ENCODE measurements at regions not wholly inside any gene's neighbourhood (a gene's known extent, or its start where the extent isn't known, plus 50 kb on each side); places are given as distances from the start of the nearest gene placed in this dataset.

DNA sequence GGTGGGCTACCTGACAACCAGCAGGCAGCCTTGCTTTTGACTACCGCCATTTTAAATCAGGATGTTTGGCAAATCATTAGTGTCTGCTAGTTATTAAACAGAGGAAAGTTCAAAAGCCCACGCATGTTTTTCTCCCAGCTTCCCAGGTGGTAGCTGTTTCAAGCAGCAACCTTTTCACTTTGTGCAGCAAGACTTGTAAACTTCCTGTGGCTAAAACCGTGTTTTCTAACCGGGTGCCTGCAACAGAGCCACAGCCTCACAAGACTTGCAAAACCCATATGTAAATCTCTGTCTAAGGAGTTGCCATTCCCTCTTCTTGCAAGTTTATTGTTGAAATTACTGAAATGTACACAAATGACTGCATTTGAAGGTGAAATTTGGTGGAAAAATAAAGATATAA lies 633.1 kb downstream of the BCL11A start:
- Histone ChIP-seq H3K27me3 (ENCODE audit: low read length) (no peaks in the 10 kb centered on the region), H2AFZ (ENCODE audit: low read depth, low read length, severe bottlenecking) (no peak overlapping the region), H3K79me2 (ENCODE audit: insufficient read depth, low read length) (no peaks in the 10 kb centered on the region), H3K4me3 (ENCODE audit: insufficient read depth, low read length, poor library complexity, severe bottlenecking) (no peak overlapping the region), H3F3A (ENCODE audit: insufficient read depth) (no peaks in the 10 kb centered on the region), H3K9ac (ENCODE audit: low read length) (no peak overlapping the region), H3K27ac (ENCODE audit: low read depth, low read length) (no peak overlapping the region), H3K9me2 (replicated peaks; ENCODE audit: insufficient read depth, low read length) (no peaks in the 10 kb centered on the region), H3K36me3 (ENCODE audit: low read length) (no peaks in the 10 kb centered on the region), H3K4me2 (ENCODE audit: low read depth, low read length, poor library complexity, severe bottlenecking) (no peak overlapping the region), H4K20me1 (ENCODE audit: low read depth, low read length) (no peaks in the 10 kb centered on the region), H3K9me3 (ENCODE audit: insufficient read depth, low read length) (no peaks in the 10 kb centered on the region)
- TF ChIP-seq EZH2phosphoT487 (conservative IDR thresholded peaks at IDR 0.05; ENCODE audit: low read length) = no peak
- TF ChIP-seq, protein P1, sequence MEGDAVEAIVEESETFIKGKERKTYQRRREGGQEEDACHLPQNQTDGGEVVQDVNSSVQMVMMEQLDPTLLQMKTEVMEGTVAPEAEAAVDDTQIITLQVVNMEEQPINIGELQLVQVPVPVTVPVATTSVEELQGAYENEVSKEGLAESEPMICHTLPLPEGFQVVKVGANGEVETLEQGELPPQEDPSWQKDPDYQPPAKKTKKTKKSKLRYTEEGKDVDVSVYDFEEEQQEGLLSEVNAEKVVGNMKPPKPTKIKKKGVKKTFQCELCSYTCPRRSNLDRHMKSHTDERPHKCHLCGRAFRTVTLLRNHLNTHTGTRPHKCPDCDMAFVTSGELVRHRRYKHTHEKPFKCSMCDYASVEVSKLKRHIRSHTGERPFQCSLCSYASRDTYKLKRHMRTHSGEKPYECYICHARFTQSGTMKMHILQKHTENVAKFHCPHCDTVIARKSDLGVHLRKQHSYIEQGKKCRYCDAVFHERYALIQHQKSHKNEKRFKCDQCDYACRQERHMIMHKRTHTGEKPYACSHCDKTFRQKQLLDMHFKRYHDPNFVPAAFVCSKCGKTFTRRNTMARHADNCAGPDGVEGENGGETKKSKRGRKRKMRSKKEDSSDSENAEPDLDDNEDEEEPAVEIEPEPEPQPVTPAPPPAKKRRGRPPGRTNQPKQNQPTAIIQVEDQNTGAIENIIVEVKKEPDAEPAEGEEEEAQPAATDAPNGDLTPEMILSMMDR (IDR thresholded peaks at IDR 0.05; ENCODE audit: insufficient read depth, low read length, poor library complexity, severe bottlenecking) = no peak

DNA sequence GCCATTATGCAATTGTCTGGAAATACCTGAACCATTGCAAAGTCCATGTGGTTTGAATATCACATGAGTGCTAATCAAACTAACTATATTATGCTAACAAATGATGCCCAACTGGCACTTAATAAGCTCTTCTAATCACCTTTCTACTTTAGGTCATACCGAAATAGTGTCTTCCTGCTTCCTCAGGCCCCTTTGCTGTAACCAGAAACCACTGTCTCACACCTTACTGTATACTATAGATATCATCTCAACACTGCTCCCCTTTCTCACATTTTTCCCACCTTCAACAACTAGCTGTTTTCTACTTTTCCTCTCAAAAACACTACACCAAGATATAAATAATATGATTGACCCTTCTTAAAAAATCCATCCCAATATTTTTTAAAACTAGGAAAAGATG lies 633.9 kb downstream of the BCL11A start:
- Histone ChIP-seq H3K36me3 (ENCODE audit: low read length) (no peaks in the 10 kb centered on the region), H3K9ac (ENCODE audit: low read length) (no peak overlapping the region), H4K20me1 (ENCODE audit: low read depth, low read length) (no peaks in the 10 kb centered on the region), H3K27ac (ENCODE audit: low read depth, low read length) (no peak overlapping the region), H3K4me3 (ENCODE audit: insufficient read depth, low read length, poor library complexity, severe bottlenecking) (no peak overlapping the region), H3K9me3 (ENCODE audit: insufficient read depth, low read length) (no peaks in the 10 kb centered on the region), H2AFZ (ENCODE audit: low read depth, low read length, severe bottlenecking) (no peak overlapping the region), H3K79me2 (ENCODE audit: insufficient read depth, low read length) (no peaks in the 10 kb centered on the region), H3K9me2 (replicated peaks; ENCODE audit: insufficient read depth, low read length) (no peaks in the 10 kb centered on the region), H3F3A (ENCODE audit: insufficient read depth) (no peaks in the 10 kb centered on the region), H3K27me3 (ENCODE audit: low read length) (no peaks in the 10 kb centered on the region), H3K4me2 (ENCODE audit: low read depth, low read length, poor library complexity, severe bottlenecking) (no peak overlapping the region)
- no peak for TF ChIP-seq EZH2phosphoT487 (conservative IDR thresholded peaks at IDR 0.05; ENCODE audit: low read length)
- TF ChIP-seq, protein P1 (IDR thresholded peaks at IDR 0.05; ENCODE audit: insufficient read depth, low read length, poor library complexity, severe bottlenecking) = no peak

DNA sequence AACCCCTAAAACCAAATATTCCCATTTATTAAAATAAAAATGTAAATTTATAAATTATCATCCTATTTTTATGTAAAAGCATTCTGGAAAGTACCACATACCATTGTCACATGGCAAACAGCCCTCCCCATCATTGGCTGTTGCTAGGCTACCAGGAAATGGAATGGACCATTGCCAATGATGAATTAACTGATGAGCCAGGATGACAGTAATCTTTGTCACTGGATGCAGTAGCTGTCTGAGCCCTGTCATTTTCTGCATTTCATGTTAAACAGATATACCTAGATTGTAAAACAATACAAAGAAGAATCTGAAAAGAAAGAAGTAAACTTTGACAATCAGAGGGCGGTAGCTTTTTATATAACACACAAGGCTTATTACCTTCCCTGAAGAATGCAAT lies 641.4 kb downstream of the BCL11A start:
- Histone ChIP-seq H3K36me3 (ENCODE audit: low read length) (no peaks in the 10 kb centered on the region), H3K9ac (ENCODE audit: low read length) (no peak overlapping the region), H4K20me1 (ENCODE audit: low read depth, low read length) (no peaks in the 10 kb centered on the region), H3K9me3 (ENCODE audit: insufficient read depth, low read length) (no peaks in the 10 kb centered on the region), H3K79me2 (ENCODE audit: insufficient read depth, low read length) (no peaks in the 10 kb centered on the region), H3K9me2 (replicated peaks; ENCODE audit: insufficient read depth, low read length) (no peaks in the 10 kb centered on the region), H3F3A (ENCODE audit: insufficient read depth) (no peaks in the 10 kb centered on the region), H3K27ac (ENCODE audit: low read depth, low read length) (no peak overlapping the region), H3K4me2 (ENCODE audit: low read depth, low read length, poor library complexity, severe bottlenecking) (no peak overlapping the region), H3K4me3 (ENCODE audit: insufficient read depth, low read length, poor library complexity, severe bottlenecking) (no peak overlapping the region), H2AFZ (ENCODE audit: low read depth, low read length, severe bottlenecking) (no peak overlapping the region), H3K27me3 (ENCODE audit: low read length) (no peaks in the 10 kb centered on the region)
- TF ChIP-seq, protein P1 (IDR thresholded peaks at IDR 0.05; ENCODE audit: insufficient read depth, low read length, poor library complexity, severe bottlenecking) = no peak
- no peak for TF ChIP-seq EZH2phosphoT487 (conservative IDR thresholded peaks at IDR 0.05; ENCODE audit: low read length)
